NB4 (cell line): ENCODE measurements at regions not wholly inside any gene's neighbourhood (a gene's known extent, or its start where the extent isn't known, plus 50 kb on each side); places are given as distances from the start of the nearest gene placed in this dataset.

Source experiments
- DNase-seq: peaks from one replicate; pipeline ENCODE4 v3.0.0; 2010; ENCODE audit warnings: low read depth
- H3K4me3 ChIP-seq: one replicate; pipeline ENCODE4 v1.5.1; 2011; ENCODE audit warnings: mild to moderate bottlenecking, low read depth, low read length, moderate library complexity
- MYC ChIP-seq: IDR thresholded peaks from 2 replicates; pipeline ENCODE4 v1.6.1; 2011; ENCODE audit warnings: low read depth, low read length
- POLR2A ChIP-seq: IDR thresholded peaks from 2 replicates; pipeline ENCODE4 v1.6.1; 2011; ENCODE audit warnings: mild to moderate bottlenecking; ENCODE audit not compliant: insufficient read length; ENCODE audit errors: extremely low read depth
- TF ChIP-seq, protein P1 (sequence below): IDR thresholded peaks from 2 replicates; pipeline ENCODE4 v1.6.1; 2011; ENCODE audit warnings: low read depth, low read length
- TF ChIP-seq, protein P2 (sequence below): IDR thresholded peaks from one replicate; pipeline ENCODE4 v1.5.1; 2012; ENCODE audit warnings: low read depth, low read length

DNA sequence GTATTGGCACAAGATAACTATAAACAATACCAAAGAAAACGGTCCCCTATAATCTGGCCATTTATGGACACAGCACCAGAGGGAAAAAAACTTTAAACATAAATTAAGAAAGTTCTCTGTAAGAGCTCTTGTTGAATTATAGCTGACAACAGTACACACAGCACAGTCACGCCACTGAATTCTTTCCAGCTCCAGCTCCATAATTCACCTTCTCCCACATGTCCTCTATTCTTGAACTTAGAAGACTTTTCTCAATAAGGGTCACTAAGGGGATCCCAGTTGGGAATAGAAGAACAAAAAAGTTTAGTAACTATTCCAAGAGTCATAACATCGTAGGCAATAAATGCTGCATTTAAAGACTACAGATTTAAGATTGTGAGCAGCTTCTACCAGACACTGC, 124.6 kb upstream of the CYP1B1 start:
- no peak for DNase-seq
- no peak overlapping the region for H3K4me3 ChIP-seq
- TF ChIP-seq, protein P1, sequence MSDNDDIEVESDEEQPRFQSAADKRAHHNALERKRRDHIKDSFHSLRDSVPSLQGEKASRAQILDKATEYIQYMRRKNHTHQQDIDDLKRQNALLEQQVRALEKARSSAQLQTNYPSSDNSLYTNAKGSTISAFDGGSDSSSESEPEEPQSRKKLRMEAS = no peak
- TF ChIP-seq MYC (no peak), POLR2A (no peak)
- TF ChIP-seq, protein P2, sequence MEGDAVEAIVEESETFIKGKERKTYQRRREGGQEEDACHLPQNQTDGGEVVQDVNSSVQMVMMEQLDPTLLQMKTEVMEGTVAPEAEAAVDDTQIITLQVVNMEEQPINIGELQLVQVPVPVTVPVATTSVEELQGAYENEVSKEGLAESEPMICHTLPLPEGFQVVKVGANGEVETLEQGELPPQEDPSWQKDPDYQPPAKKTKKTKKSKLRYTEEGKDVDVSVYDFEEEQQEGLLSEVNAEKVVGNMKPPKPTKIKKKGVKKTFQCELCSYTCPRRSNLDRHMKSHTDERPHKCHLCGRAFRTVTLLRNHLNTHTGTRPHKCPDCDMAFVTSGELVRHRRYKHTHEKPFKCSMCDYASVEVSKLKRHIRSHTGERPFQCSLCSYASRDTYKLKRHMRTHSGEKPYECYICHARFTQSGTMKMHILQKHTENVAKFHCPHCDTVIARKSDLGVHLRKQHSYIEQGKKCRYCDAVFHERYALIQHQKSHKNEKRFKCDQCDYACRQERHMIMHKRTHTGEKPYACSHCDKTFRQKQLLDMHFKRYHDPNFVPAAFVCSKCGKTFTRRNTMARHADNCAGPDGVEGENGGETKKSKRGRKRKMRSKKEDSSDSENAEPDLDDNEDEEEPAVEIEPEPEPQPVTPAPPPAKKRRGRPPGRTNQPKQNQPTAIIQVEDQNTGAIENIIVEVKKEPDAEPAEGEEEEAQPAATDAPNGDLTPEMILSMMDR = no peak

DNA sequence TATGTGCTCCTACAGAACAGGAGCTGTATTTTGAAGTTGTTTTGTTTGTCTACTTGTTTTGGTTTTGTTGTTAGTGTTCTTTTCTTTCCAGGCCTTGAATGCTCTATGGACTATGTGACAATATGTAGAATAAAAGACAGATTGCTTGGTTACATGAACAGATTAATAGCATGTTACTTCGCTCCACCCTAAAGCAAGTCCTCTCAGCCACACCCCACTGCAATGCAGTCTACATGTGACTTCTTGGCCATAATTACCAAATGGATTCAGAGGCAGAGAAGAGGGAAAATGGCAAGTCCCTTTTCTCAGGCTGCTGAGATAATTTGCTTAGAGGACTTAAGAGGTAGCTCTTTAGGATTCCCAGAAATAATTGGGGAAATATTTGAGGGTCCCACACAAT, 123.2 kb upstream of the CYP1B1 start:
- DNase-seq = no peak
- no peak for TF ChIP-seq MYC
- no peak overlapping the region for H3K4me3 ChIP-seq

DNA sequence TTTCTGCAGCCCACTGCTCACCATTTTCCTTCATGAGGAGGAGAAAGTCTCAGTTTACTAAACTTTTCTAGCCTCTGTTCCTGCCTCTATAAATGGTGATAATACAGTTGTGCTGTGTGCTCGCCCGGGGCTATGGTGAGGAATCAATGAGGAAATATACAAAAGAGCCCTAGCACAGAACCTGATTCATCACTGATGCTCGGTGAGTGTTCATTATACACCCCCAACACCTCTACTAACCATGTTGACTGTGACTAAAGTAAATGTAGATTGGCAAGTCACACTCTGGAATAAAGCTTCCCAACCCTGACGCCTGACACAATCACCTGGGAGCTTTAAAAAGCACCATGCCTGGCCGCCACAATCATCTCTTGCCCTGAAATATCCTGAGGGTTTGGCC, 118.8 kb upstream of the CYP1B1 start:
- no peak for DNase-seq
- H3K4me3 ChIP-seq = no peak overlapping the region
- no peak for TF ChIP-seq MYC
- TF ChIP-seq, protein P1 = no peak
- TF ChIP-seq POLR2A = no peak
- TF ChIP-seq, protein P2 = no peak

DNA sequence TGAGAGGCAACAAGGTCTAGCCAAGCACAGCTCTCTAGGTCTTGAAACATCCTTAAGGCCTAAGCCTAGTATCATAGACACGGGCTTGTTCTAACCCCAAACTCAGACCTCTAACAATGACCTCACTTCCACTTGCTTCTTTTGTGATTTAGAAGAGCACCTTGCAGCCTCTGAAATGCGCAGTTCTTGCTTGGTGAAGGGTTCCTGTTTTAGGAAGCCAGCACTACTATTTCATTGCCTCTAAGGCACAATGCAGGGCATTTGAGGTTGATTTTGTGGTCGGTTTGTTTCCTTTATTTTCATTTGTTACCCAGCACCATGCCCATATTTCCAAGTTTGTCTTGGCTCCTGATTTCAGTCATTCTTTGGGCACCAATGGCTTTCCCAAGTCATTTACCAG, 117.0 kb upstream of the CYP1B1 start:
- TF ChIP-seq MYC (no peak), POLR2A (no peak)
- TF ChIP-seq, protein P2 = no peak
- TF ChIP-seq, protein P1 = no peak
- peak; percentile 65 for DNase-seq
- no peak overlapping the region for H3K4me3 ChIP-seq

DNA sequence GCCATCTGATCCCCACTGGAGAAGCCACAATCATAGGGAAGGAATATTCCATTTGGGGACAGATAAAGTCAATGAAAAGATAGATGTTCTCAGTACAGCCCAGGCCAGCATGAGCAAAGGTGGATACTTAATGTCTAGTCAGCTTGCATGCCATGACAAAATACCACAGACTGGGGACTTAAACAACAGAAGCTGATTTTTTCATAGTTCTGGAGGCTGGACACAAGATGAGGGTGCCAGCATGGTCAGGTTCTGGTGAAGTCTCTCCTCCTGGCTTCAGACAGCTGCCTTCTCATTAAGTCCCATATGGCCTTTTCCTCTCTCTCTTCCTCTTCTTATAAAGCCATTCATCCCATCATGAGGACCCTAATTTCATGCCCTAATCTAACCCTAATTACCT, 116.1 kb upstream of the CYP1B1 start:
- TF ChIP-seq, protein P1 = no peak
- TF ChIP-seq, protein P2 = no peak
- TF ChIP-seq POLR2A (no peak), MYC (no peak)
- DNase-seq = no peak

DNA sequence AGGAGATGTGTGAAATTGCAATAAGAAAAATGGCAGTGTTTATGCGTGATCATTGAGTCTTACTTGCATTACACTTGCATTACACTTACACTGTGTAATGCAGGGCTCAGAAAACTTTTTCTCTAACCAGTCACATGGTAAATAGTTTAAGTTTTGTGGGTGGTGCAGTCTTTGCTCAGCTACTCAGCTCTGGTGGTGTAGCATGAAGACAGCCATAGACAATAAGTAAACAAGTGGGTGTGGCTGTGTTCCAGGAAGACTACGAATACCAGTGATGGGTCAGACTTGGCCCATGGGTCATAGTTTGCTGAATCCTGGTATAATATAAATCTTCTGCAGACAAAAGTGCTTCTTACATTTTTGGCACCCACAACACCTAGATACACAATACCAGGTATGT, 115.6 kb upstream of the CYP1B1 start:
- H3K4me3 ChIP-seq = no peak overlapping the region
- no peak for DNase-seq
- TF ChIP-seq, protein P2 = no peak
- TF ChIP-seq POLR2A (no peak), MYC (no peak)
- TF ChIP-seq, protein P1 = no peak

More for the DNA sequence above, 116.1 kb upstream of the CYP1B1 start:
- H3K4me3 ChIP-seq = no peak overlapping the region
